HEK293 (cell line): ENCODE measurements at regions not wholly inside any gene's neighbourhood (a gene's known extent, or its start where the extent isn't known, plus 50 kb on each side); places are given as distances from the start of the nearest gene placed in this dataset.
A peak's percentile ranks its signal among the peaks of the same experiment; 100 is the strongest.
"Not testable (repeated sequence)": the region's sequence is repeated elsewhere in the genome, so short reads cannot be mapped to it uniquely, and the experiment has no call there.

Experiments
- CTCF ChIP-seq: fragments of 450-650 bp; formaldehyde crosslinking; IDR thresholded peaks from 2 replicates; pipeline ENCODE4 v1.5.1; 2016; ENCODE audit warnings: missing biosample characterization, missing genetic modification characterization
- KLF16 ChIP-seq: fragments of 450-650 bp; formaldehyde crosslinking; IDR thresholded peaks from 2 replicates; pipeline ENCODE4 v1.5.1; 2017; ENCODE audit warnings: missing biosample characterization, missing genetic modification characterization
- PRDM10 ChIP-seq: fragments of 450-650 bp; formaldehyde crosslinking; IDR thresholded peaks from 2 replicates; pipeline ENCODE4 v1.5.1; 2016; ENCODE audit warnings: missing biosample characterization, missing genetic modification characterization
- PRDM2 ChIP-seq: fragments of 450-650 bp; formaldehyde crosslinking; IDR thresholded peaks from 2 replicates; pipeline ENCODE4 v1.5.1; 2016; ENCODE audit warnings: missing biosample characterization, missing genetic modification characterization, borderline replicate concordance
- REPIN1 ChIP-seq: fragments of 450-650 bp; formaldehyde crosslinking; IDR thresholded peaks from 2 replicates; pipeline ENCODE4 v1.5.1; 2017; ENCODE audit warnings: missing biosample characterization, missing genetic modification characterization, low read depth
- TRIM28 ChIP-seq: IDR thresholded peaks from 2 replicates; pipeline ENCODE4 v1.6.1; 2011; ENCODE audit warnings: low read length, control low read depth, borderline replicate concordance
- ZNF121 ChIP-seq: fragments of 450-650 bp; formaldehyde crosslinking; IDR thresholded peaks from 2 replicates; pipeline ENCODE4 v1.5.1; 2016; ENCODE audit warnings: missing biosample characterization, missing genetic modification characterization
- ZNF169 ChIP-seq: fragments of 450-650 bp; formaldehyde crosslinking; IDR thresholded peaks from 2 replicates; pipeline ENCODE4 v1.5.1; 2016; ENCODE audit warnings: missing biosample characterization, missing genetic modification characterization
- ZNF24 ChIP-seq: fragments of 450-650 bp; formaldehyde crosslinking; IDR thresholded peaks from 2 replicates; pipeline ENCODE4 v1.5.1; 2016; ENCODE audit warnings: missing biosample characterization, missing genetic modification characterization
- ZNF585B ChIP-seq: fragments of 450-650 bp; formaldehyde crosslinking; IDR thresholded peaks from 2 replicates; pipeline ENCODE4 v1.5.1; 2016; ENCODE audit warnings: missing biosample characterization, missing genetic modification characterization
- ZNF600 ChIP-seq: fragments of 450-650 bp; formaldehyde crosslinking; IDR thresholded peaks from 2 replicates; pipeline ENCODE4 v1.5.1; 2016; ENCODE audit warnings: missing biosample characterization, missing genetic modification characterization
- ZSCAN30 ChIP-seq: fragments of 450-650 bp; IDR thresholded peaks from 2 replicates; pipeline ENCODE4 v1.5.1; 2018; ENCODE audit warnings: missing biosample characterization, mild to moderate bottlenecking, missing genetic modification characterization, moderate library complexity

GRCh38 chr3:75453328-75453727, 210.8 kb upstream of the FRG2C start:
- not testable (repeated sequence) for TF ChIP-seq ZNF169 (tag by site-specific recombination); PRDM2 (tag by site-specific recombination); TRIM28; ZNF24 (tag by site-specific recombination); ZNF585B; REPIN1; CTCF; ZNF121 (tag by site-specific recombination); ZNF600; KLF16 (tag by site-specific recombination); ZSCAN30 (tag by site-specific recombination)
- TF ChIP-seq PRDM10 (tag by site-specific recombination), result 0 out of 2 replicates have a peak, but pooled peaks have one; percentile 13
